Caco-2 (cell line): ENCODE measurements at regions not wholly inside any gene's neighbourhood (a gene's known extent, or its start where the extent isn't known, plus 50 kb on each side); places are given as distances from the start of the nearest gene placed in this dataset.
A peak's percentile ranks its signal among the peaks of the same experiment; 100 is the strongest.

Experiments used
- BruUV-seq: library from RNA; stranded (reverse); fragments of 400-500 nt; replicated peaks from 2 replicates; lab custom pipeline; 2021; lab: Mats Ljungman, UMichigan
- CTCF ChIA-PET: fragments of 300-600 bp; sonication (Branson Sonifier 250); formaldehyde crosslinking; loops from one replicate; lab custom pipeline; 2022; ENCODE audit warnings: antibody characterized with exemption; lab: Charles Lee
- POLR2A ChIA-PET: fragments of 300-600 bp; sonication (Branson Sonifier 250); formaldehyde crosslinking; loops from one replicate; lab custom pipeline; 2022; ENCODE audit warnings: antibody characterized with exemption; lab: Charles Lee
- DNase-seq, 2 experiments: peaks; one replicate each; pipeline versions ENCODE4 v3.0.0 to v3.0.0-alpha.2; 2020 to 2022
- H3K27me3 ChIP-seq: replicated peaks from 2 replicates; pipeline ENCODE4 v1.6.0; 2011; ENCODE audit warnings: low read length; ENCODE audit not compliant: control insufficient read depth, insufficient read depth
- H3K36me3 ChIP-seq: 2 replicates; pipeline ENCODE4 v1.5.1; 2011; ENCODE audit warnings: low read length; ENCODE audit not compliant: control insufficient read depth, insufficient read depth
- H3K4me1 ChIP-seq: fragments of 250-450 bp; sonication (Bioruptor Pico); 2 replicates; pipeline ENCODE4 v1.5.1; 2020; ENCODE audit warnings: mild to moderate bottlenecking
- H3K4me3 ChIP-seq: 2 replicates; pipeline ENCODE4 v1.5.1; 2011; ENCODE audit warnings: low read depth, mild to moderate bottlenecking, control low read depth, low read length
- H3K9me3 ChIP-seq: fragments of 250-450 bp; sonication (Bioruptor Pico); 2 replicates; pipeline ENCODE4 v1.5.1; 2020; ENCODE audit warnings: mild to moderate bottlenecking, moderate library complexity
- H3K27ac Mint-ChIP-seq: one replicate; pipeline ENCODE4 v1.8.0; 2022; ENCODE audit warnings: mixed read lengths; ENCODE audit not compliant: unreplicated experiment
- H3K27me3 Mint-ChIP-seq: one replicate; pipeline ENCODE4 v1.8.0; 2022; ENCODE audit warnings: mixed read lengths; ENCODE audit not compliant: insufficient read depth, unreplicated experiment
- H3K36me3 Mint-ChIP-seq: one replicate; pipeline ENCODE4 v1.8.0; 2022; ENCODE audit warnings: mild to moderate bottlenecking, mixed read lengths; ENCODE audit not compliant: insufficient read depth, unreplicated experiment
- H3K4me1 Mint-ChIP-seq: one replicate; pipeline ENCODE4 v1.8.0; 2022; ENCODE audit warnings: low read depth, mixed read lengths; ENCODE audit not compliant: unreplicated experiment
- H3K4me3 Mint-ChIP-seq: one replicate; pipeline ENCODE4 v1.8.0; 2022; ENCODE audit warnings: mild to moderate bottlenecking, moderate library complexity, mixed read lengths; ENCODE audit not compliant: unreplicated experiment
- H3K9me3 Mint-ChIP-seq: one replicate; pipeline ENCODE4 v1.8.0; 2022; ENCODE audit warnings: mixed read lengths; ENCODE audit not compliant: unreplicated experiment
- CTCF ChIP-seq, 2 experiments: fragments of 200-600 bp in 1 of 2; IDR thresholded peaks; 1 replicate in 1 of 2; 2 replicates in 1 of 2; pipeline versions ENCODE4 v1.5.1 to v1.8.0; 2011 to 2022; ENCODE audit warnings: antibody characterized with exemption in 1 of 2, control low read depth in 1 of 2, inconsistent platforms in 1 of 2, low read depth in 1 of 2, low read length in 1 of 2, mild to moderate bottlenecking in 1 of 2, moderate library complexity in 1 of 2; ENCODE audit not compliant: insufficient read depth in 1 of 2, severe bottlenecking in 1 of 2, unreplicated experiment in 1 of 2
- intact Hi-C: fragments of 100-400 bp; cut with micrococcal nuclease; formaldehyde crosslinking; loops from one replicate; pipeline ENCODE4 v1.10.0; 2022; ENCODE audit not compliant: unreplicated experiment

DNA sequence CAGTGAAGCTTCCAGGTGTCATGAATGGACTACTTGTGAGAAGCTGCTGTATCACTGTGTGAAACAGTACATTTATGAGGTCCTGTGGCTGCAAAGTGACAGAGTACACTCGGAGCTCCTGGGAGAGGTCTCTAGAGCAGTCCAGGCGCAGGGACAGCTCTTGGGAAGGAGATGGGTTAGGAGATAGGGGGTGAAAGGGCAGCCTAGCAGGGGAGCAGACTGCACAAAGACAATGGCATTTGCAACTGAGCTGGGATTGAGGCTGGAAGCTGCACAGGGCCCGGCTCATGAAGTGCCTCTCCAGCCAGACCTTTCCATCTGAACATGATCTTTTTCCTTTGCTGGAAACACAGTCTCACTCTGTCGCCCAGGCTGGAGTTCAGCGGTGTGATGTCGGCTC, 83.6 kb downstream of the RHOB start:
- POLR2A ChIA-PET = interaction anchor here (0.8 kb wide), 1 partner anchor 84 kb away, joined by 3 read pairs; the partner anchor contains the start of gene RHOB
- peaks cover 16% of the 10 kb centered on the region for H3K4me1 ChIP-seq

DNA sequence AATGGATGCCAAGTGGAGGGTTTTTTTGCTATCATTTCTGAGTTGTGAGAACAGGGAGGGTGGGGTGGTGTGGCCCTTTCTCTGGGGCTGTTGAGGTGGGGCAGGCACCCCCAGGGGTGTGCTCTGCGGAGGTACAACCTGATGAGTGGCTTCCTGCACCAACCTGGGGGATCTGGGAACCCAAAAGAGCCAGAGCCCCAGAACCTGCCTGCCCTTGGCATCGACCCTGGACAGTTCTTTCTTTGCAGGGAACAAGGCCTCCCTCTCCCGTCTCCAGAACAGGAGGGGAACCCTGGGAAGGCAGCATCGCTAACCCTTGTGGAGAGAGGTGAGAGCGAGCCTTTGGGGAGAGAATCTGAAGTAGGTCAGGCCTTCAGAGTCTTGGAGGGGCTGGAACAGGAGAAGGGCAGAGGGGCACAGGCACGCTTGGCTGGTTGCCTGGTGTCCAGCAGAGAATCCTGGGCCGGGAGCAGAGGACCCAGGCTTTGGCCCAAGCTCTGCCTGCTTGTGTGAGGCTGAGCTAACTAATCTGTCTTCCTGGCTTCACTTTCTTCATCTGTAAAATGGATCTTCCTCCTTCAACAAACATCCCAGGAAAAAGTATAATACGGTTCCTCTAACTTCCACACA, 84.9 kb downstream of the RHOB start:
- intact Hi-C loops = no loop called here
- POLR2A ChIA-PET = no interaction called here
- H3K9me3 Mint-ChIP-seq = no peaks in the 10 kb centered on the region
- H3K4me3 ChIP-seq = no peak overlapping the region
- H3K9me3 ChIP-seq = no peaks in the 10 kb centered on the region
- H3K27ac Mint-ChIP-seq = no peak overlapping the region
- TF ChIP-seq CTCF (IDR thresholded peaks at IDR 0.05; ENCODE audit: insufficient read depth in 1 of 2, low read depth in 1 of 2, low read length in 1 of 2, severe bottlenecking in 1 of 2, unreplicated experiment in 1 of 2) = no peak
- H3K36me3 ChIP-seq = no peaks in the 10 kb centered on the region
- no TSS peak for BruUV-seq
- H3K4me1 ChIP-seq = peaks cover 10% of the 10 kb centered on the region; the same call in 1 of the 2 replicates
- no peaks in the 10 kb centered on the region for H3K27me3 Mint-ChIP-seq
- DNase-seq = no peak
- CTCF ChIA-PET = no interaction called here
- H3K27me3 ChIP-seq = no peaks in the 10 kb centered on the region
- H3K4me3 Mint-ChIP-seq = no peak overlapping the region
- peaks cover 15% of the 10 kb centered on the region for H3K4me1 Mint-ChIP-seq
- H3K36me3 Mint-ChIP-seq = no peaks in the 10 kb centered on the region

More for the DNA sequence above, 83.6 kb downstream of the RHOB start:
- no peaks in the 10 kb centered on the region for H3K9me3 Mint-ChIP-seq
- TF ChIP-seq CTCF (IDR thresholded peaks at IDR 0.05; ENCODE audit: insufficient read depth in 1 of 2, low read depth in 1 of 2, low read length in 1 of 2, severe bottlenecking in 1 of 2, unreplicated experiment in 1 of 2) = no peak
- no peaks in the 10 kb centered on the region for H3K36me3 Mint-ChIP-seq
- DNase-seq = no peak
- no peaks in the 10 kb centered on the region for H3K27me3 Mint-ChIP-seq
- H3K4me1 Mint-ChIP-seq = peaks cover 23% of the 10 kb centered on the region
- H3K4me3 ChIP-seq = no peak overlapping the region
- no TSS peak for BruUV-seq
- H3K4me3 Mint-ChIP-seq = no peak overlapping the region
- H3K9me3 ChIP-seq = no peaks in the 10 kb centered on the region
- intact Hi-C loops = no loop called here
- no peaks in the 10 kb centered on the region for H3K27me3 ChIP-seq
- CTCF ChIA-PET = no interaction called here
- no peak overlapping the region for H3K27ac Mint-ChIP-seq
- no peaks in the 10 kb centered on the region for H3K36me3 ChIP-seq

DNA sequence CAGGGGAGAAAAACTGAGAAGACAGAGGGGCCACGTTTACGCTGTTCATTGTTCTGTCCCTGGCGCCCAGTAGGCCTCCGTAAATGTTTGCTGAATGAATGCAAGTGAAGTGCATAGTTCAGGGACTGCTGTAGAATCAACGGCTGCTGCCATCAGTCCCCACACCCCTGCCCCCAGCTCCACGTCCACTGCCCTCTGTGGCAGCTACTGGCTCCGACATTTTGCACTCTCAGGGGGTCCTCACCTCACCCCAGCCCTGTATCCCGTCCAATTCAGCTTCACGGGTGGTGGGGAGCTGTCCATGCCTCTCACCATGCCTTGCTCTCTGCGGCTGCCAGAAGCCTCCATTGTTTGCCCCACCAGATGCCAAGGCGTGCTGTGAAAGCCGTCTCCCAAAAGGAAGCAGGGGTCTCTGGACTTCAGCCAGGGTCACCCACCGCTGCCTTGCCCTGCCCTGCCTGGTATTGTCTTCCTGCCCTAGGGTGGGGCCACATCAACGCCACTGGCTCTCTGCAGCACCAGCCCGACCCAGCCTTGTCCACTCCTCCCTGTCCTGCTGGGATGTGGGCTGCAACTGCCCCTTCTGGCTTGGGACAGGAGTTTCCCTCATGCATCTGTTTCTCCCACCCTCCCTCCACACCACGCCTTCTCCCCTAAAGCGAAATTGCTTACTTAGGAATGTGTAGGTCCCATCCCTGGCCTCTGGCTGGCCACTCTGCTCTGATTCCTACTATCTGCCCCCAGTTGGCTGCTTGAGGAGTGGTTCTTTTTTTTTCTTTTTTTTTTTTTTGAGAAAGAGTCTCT, 86.0 kb downstream of the RHOB start:
- peaks cover 15% of the 10 kb centered on the region for H3K4me1 ChIP-seq
- no peaks in the 10 kb centered on the region for H3K9me3 ChIP-seq
- Mint-ChIP-seq H3K27ac (no peak overlapping the region), H3K4me1 (peaks cover 24% of the 10 kb centered on the region), H3K9me3 (no peaks in the 10 kb centered on the region), H3K36me3 (no peaks in the 10 kb centered on the region), H3K27me3 (no peaks in the 10 kb centered on the region), H3K4me3 (no peak overlapping the region)
- no peaks in the 10 kb centered on the region for H3K36me3 ChIP-seq
- POLR2A ChIA-PET = no interaction called here
- intact Hi-C loops = no loop called here
- no TSS peak for BruUV-seq
- peak; percentile 23 to 71 for DNase-seq
- CTCF ChIA-PET = no interaction called here
- TF ChIP-seq CTCF (IDR thresholded peaks at IDR 0.05; ENCODE audit: insufficient read depth in 1 of 2, low read depth in 1 of 2, low read length in 1 of 2, severe bottlenecking in 1 of 2, unreplicated experiment in 1 of 2) = no peak
- H3K4me3 ChIP-seq = no peak overlapping the region
- no peaks in the 10 kb centered on the region for H3K27me3 ChIP-seq
